Fibroblast of lung (primary cell): ENCODE measurements at regions not wholly inside any gene's neighbourhood (a gene's known extent, or its start where the extent isn't known, plus 50 kb on each side); places are given as distances from the start of the nearest gene placed in this dataset.
A peak's percentile ranks its signal among the peaks of the same experiment; 100 is the strongest.

Source experiments
- DNase-seq, 2 donors: peaks; one replicate each; pipeline versions ENCODE4 v3.0.0 to v3.0.0-alpha.2; 2010; ENCODE audit warnings: low read depth in 2 of 2
- H2AFZ ChIP-seq: 2 replicates; pipeline ENCODE4 v1.5.1; 2012; ENCODE audit warnings: low read length, control low read depth, inconsistent platforms
- H3K27ac ChIP-seq: 2 replicates; pipeline ENCODE4 v1.5.1; 2011; ENCODE audit warnings: low read length, control low read depth; ENCODE audit not compliant: insufficient read depth
- H3K27me3 ChIP-seq: 2 replicates; pipeline ENCODE4 v1.5.1; 2011; ENCODE audit warnings: mild to moderate bottlenecking, low read length; ENCODE audit not compliant: control insufficient read depth, insufficient read depth
- H3K36me3 ChIP-seq: 2 replicates; pipeline ENCODE4 v1.5.1; 2011; ENCODE audit warnings: low read length; ENCODE audit not compliant: control insufficient read depth, insufficient read depth
- H3K4me1 ChIP-seq: 2 replicates; pipeline ENCODE4 v1.5.1; 2011; ENCODE audit warnings: low read length; ENCODE audit not compliant: control insufficient read depth, insufficient read depth; ENCODE audit errors: extremely low read depth
- H3K4me2 ChIP-seq: 2 replicates; pipeline ENCODE4 v1.5.1; 2011; ENCODE audit warnings: low read length, control low read depth; ENCODE audit not compliant: insufficient read depth; ENCODE audit errors: extremely low read depth
- H3K4me3 ChIP-seq, 4 experiments: fragments of 200-600 bp in 1 of 4; sonication (generic) in 1 of 4; replicated peaks in 1 of 4; 2 replicates each; pipeline ENCODE4 v1.5.1; 2011 to 2016; ENCODE audit warnings: low read length in 4 of 4, low read depth in 3 of 4, mild to moderate bottlenecking in 3 of 4, control low read depth in 2 of 4, inconsistent platforms in 1 of 4, mixed read lengths in 1 of 4; ENCODE audit not compliant: insufficient read depth in 1 of 4; ENCODE audit errors: control extremely low read depth in 1 of 4
- H3K79me2 ChIP-seq: 2 replicates; pipeline ENCODE4 v1.5.1; 2012; ENCODE audit warnings: mild to moderate bottlenecking, low read length, inconsistent platforms; ENCODE audit not compliant: control insufficient read depth, insufficient read depth
- H3K9ac ChIP-seq: 2 replicates; pipeline ENCODE4 v1.5.1; 2011; ENCODE audit warnings: mild to moderate bottlenecking, low read length, control low read depth; ENCODE audit not compliant: insufficient read depth
- H3K9me3 ChIP-seq: 2 replicates; pipeline ENCODE4 v1.5.1; 2012; ENCODE audit warnings: low read depth, low read length; ENCODE audit not compliant: control insufficient read depth, insufficient read depth
- H4K20me1 ChIP-seq: 2 replicates; pipeline ENCODE4 v1.5.1; 2011; ENCODE audit warnings: low read length; ENCODE audit not compliant: control insufficient read depth, insufficient read depth; ENCODE audit errors: extremely low read depth
- CTCF ChIP-seq, 2 donors: IDR thresholded peaks in 1 of 2; conservative IDR thresholded peaks in 1 of 2; 1 replicate in 1 of 2; 2 replicates in 1 of 2; pipeline ENCODE4 v1.5.1; 2011 to 2012; ENCODE audit warnings: low read length in 2 of 2, control low read depth in 1 of 2, inconsistent platforms in 1 of 2, low read depth in 1 of 2, mild to moderate bottlenecking in 1 of 2
- EZH2 ChIP-seq: IDR thresholded peaks from 2 replicates; pipeline ENCODE4 v1.5.1; 2012; ENCODE audit warnings: low read length, control low read depth, mild to moderate bottlenecking; ENCODE audit errors: missing control alignments

GRCh38 chr14:97113339-97113738 is 316.2 kb downstream of the VRK1 start:
- Histone ChIP-seq H3K9me3 (no peaks in the 10 kb centered on the region), H3K4me1 (no peaks in the 10 kb centered on the region), H3K9ac (no peak overlapping the region), H3K27me3 (no peaks in the 10 kb centered on the region), H3K4me2 (no peak overlapping the region), H3K79me2 (no peaks in the 10 kb centered on the region), H2AFZ (no peak overlapping the region), H3K36me3 (no peaks in the 10 kb centered on the region), H4K20me1 (no peaks in the 10 kb centered on the region), H3K4me3 (no peak overlapping the region), H3K27ac (no peak overlapping the region)
- no peak for TF ChIP-seq EZH2
- TF ChIP-seq CTCF (conservative IDR thresholded peaks at IDR 0.05 in 1 of 2, IDR thresholded peaks at IDR 0.05 in 1 of 2; ENCODE audit: low read depth in 1 of 2, low read length in 2 of 2) = no peak
- DNase-seq = peak in 1 of 2 donors; percentile 10

GRCh38 chr14:97116546-97116945 is 319.4 kb downstream of the VRK1 start:
- H3K9me3 ChIP-seq = no peaks in the 10 kb centered on the region
- H3K27me3 ChIP-seq = no peaks in the 10 kb centered on the region
- H4K20me1 ChIP-seq = no peaks in the 10 kb centered on the region
- H3K4me3 ChIP-seq = no peak overlapping the region
- no peak overlapping the region for H3K4me2 ChIP-seq
- DNase-seq = no peak
- no peaks in the 10 kb centered on the region for H3K36me3 ChIP-seq
- no peak overlapping the region for H2AFZ ChIP-seq
- no peak overlapping the region for H3K9ac ChIP-seq
- no peaks in the 10 kb centered on the region for H3K79me2 ChIP-seq
- H3K4me1 ChIP-seq = no peaks in the 10 kb centered on the region
- H3K27ac ChIP-seq = no peak overlapping the region
- no peak for TF ChIP-seq EZH2
- TF ChIP-seq CTCF (conservative IDR thresholded peaks at IDR 0.05 in 1 of 2, IDR thresholded peaks at IDR 0.05 in 1 of 2; ENCODE audit: low read depth in 1 of 2, low read length in 2 of 2) = no peak

- TF ChIP-seq EZH2 = no peak
- no peak for TF ChIP-seq CTCF (conservative IDR thresholded peaks at IDR 0.05 in 1 of 2, IDR thresholded peaks at IDR 0.05 in 1 of 2; ENCODE audit: low read depth in 1 of 2, low read length in 2 of 2)
- Histone ChIP-seq H3K4me1 (no peaks in the 10 kb centered on the region), H2AFZ (no peak overlapping the region), H3K4me2 (no peak overlapping the region), H3K9ac (no peak overlapping the region), H3K9me3 (no peaks in the 10 kb centered on the region), H3K27me3 (no peaks in the 10 kb centered on the region), H4K20me1 (no peaks in the 10 kb centered on the region), H3K36me3 (no peaks in the 10 kb centered on the region), H3K4me3 (no peak overlapping the region), H3K27ac (no peak overlapping the region), H3K79me2 (no peaks in the 10 kb centered on the region)
- no peak for DNase-seq
These were observed 320.5 kb downstream of the VRK1 start for GRCh38 chr14:97117693-97118092.
